ENCODE measurements at regions not wholly inside any gene's neighbourhood (a gene's known extent, or its start where the extent isn't known, plus 50 kb on each side); places are given as distances from the start of the nearest gene placed in this dataset.
"Not testable (repeated sequence)": the region's sequence is repeated elsewhere in the genome, so short reads cannot be mapped to it uniquely, and the experiment has no call there.

GRCh38 chr7:91408388-91409154 lies 144.3 kb downstream of the FZD1 start:
- DNase-seq = no peak

DNA sequence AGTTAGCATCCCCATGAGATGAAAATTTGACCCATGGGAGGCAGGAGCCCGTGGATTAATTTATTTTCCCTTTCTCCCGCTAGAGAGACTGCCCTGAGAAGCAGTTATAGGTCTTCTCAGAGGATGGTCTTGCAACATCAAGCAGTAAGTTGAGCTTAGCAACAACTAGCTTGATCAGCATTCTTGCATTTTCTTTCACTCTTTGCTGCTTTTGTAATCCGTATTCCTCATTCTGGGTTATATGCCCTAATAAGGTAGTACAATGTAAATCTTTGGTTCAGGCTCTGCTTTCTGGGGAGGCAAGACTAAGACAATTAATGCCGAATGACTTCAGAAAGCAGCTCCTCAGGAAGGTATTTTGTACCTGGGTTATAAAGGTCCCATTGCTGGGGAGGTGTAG lies 146.8 kb downstream of the FZD1 start:
- DNase-seq = no peak

GRCh38 chr7:91412298-91412697 lies 148.1 kb downstream of the FZD1 start:
- DNase-seq = no peak

DNA sequence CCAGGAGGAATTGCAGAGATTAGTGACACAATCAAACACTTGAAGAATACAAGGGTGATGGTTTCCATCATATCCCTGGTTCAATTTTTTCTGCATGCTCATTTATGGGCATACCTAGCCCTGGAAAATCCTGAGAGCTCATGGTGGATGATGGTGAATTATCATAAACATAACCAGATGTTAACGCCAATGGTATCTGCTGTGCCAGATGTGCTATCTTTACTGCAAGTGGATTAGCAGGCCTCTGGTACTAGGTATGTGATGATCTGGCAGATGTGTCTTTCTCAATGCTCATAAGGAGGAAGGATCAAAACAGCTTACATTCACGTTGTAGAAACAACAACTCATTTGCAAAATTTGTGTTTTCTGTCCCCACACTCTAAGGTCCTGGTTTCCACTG lies 150.5 kb downstream of the FZD1 start:
- DNase-seq = no peak

DNA sequence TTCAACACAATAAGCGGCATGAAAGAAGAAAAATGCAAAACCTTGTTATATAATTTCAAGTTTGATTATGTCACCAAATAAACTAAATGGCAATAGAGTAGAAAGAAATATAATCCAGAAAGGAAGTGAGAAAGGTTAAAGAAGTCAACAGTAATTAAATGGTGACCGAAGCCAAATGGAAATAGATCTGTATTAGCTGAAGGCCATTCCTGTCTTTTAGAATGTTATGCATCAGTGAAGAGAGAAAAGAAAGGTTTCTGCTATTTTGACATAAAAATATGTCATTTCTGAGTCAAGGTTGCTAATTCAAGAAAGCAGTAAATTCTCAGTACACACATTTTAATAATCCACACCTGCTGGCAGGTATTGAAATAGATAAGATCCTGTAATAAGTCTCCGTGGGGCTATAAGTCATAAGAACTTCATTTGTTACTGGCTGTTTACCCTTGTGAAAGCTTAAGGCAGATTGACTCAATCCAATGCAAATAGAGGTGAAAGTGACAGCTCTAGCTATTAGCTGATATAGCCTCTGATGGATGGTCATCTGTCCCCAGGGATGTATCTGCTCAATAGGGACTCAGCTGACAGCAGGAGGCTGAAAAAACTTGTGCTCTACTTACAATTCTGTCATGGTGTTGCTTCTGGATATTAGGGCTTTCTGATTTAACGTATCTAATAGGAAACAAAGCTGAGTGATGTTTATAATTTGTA lies 152.1 kb downstream of the FZD1 start:
- DNase-seq = peak; percentile 60

- no peak for DNase-seq
Observed at GRCh38 chr7:91420606-91421005, 156.4 kb downstream of the FZD1 start.

DNA sequence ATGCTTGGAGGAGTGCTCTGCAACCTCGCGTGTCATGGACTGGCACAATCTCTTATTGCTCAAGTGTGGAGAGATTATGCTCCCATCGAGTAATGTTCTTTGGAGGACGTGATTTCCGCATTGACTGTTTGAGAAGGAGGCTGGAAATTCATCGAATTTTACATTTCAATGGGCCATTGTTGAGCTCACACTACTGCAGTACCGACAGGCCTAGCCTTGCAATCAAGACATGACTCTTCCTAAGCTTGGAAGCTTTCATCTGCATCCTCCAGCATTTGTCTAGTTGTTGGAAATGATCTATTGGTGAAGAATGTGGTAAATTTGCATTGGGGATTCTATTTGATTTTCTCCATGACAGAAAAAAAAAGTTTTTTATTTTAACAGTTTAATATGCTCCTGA lies 156.8 kb downstream of the FZD1 start:
- no peak for DNase-seq

- no peak for DNase-seq
Observed at GRCh38 chr7:91424371-91424770, 160.1 kb downstream of the FZD1 start.

- DNase-seq = no peak
Observed at GRCh38 chr7:91425149-91425548, 160.9 kb downstream of the FZD1 start.

DNA sequence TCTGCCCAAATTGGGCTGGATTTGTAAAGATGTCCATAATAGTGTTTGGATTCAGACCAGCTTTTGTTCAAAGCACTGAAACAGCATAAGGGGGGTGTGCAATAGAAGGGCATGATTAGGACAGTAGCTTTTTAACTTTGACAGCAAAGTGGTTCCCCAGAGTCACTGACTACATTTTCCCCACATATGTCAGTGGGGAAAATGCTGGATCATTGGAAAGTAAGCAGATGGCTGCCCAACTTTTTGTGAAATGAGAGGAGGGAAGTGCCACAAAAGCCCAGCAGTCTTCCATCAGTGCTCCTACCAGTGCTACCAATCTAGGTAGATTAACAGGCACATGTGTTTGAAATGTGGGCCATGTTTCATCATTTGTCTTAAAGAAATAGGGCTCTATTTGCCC lies 162.8 kb downstream of the FZD1 start:
- no peak for DNase-seq

- no peak for DNase-seq
Observed at GRCh38 chr7:91431601-91432000, 167.4 kb downstream of the FZD1 start.

DNA sequence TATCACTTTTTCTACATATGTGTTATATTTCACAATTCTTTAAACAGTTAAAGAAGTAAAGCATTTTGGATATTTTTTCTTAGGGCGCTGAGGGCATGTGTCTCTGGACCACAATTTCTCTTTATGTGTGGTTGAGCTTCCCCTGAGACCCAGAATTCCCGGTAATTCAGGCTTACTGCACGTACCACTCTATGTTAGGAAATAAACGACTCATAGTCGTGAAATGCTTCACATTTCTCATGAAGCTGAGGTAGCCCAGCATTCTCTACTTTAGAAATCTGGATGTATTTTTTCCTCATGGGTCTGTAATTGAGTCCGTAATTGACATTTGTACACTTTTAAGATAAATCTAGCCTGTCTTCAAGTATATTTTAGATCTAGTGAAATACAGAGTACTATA lies 170.6 kb downstream of the FZD1 start:
- DNase-seq = no peak

DNA sequence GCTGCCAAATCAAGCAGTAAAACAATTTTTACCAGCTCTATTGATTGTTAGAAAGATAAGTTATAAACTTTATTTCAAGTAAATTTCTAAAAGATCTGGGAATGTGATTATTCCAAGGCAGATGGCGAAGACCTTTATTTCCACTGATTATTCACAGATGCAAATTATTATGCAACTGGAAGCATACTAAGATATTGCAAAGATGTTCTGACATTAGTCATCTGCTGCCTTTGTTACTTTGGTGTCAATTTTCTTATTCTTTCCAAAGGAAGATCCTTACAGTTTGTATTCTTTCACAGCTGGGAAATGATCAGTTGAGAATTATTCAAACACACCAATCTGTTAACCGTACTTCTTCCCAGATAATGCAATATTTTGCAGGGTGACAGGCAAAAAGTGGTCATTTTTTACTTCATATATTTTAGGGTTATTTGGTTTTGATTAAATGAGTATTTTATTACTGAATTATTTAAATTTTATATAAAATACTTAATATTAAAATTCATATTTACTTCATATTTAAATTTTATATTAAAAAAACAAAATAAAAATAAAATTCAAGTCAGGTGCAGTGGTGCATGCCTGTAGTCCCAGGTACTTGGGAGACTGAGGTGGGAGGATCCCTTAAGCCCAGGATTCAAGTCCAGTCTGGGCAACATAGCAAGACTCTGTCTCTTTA lies 171.3 kb downstream of the FZD1 start:
- no peak for DNase-seq

GRCh38 chr7:91436655-91437054 lies 172.4 kb downstream of the FZD1 start:
- peak; percentile 87 for DNase-seq

GRCh38 chr7:91440198-91440597 lies 176.0 kb downstream of the FZD1 start:
- DNase-seq = not testable (repeated sequence)

DNA sequence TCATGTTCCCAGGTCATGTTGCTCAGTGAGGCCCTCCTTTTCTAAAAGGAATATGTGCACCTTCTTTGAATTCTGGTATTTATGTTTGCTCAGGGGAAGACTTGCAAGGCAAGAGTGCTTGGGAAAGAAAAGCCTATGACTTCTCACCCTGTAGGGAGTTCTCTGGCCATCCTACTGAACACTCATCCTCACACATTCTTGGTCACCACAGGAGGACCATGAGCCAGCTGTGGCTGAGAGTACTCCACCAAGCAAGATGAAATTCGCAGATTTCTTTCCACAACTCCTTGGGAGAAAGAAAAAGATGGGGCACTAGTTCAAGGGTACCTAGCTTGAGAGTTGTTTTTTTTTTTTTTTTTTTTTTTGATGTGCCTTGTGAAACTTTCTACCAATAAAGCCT lies 179.6 kb downstream of the FZD1 start:
- DNase-seq = no peak

- no peak for DNase-seq
Observed at GRCh38 chr7:91446819-91447218, 182.6 kb downstream of the FZD1 start.

DNA sequence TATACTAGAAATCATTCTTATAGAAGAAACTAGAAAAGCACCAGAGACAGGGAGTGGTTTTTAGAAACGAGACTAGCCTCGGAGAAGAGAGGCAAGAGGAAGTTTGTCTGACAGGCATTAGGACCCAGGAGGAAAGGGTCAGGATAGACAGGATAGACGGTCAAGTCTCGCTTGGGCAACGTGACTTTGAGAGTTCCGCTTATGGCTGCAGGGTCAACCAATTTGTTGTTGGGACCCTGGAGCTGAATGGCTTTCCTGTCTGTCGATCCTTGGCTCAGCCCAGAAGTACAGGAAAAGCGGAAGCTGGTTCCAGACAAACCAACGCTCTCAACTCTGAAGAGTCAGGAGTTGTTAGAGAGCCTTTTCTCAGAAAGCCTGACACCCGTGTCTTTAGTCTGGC lies 191.2 kb downstream of the FZD1 start:
- DNase-seq = no peak

DNA sequence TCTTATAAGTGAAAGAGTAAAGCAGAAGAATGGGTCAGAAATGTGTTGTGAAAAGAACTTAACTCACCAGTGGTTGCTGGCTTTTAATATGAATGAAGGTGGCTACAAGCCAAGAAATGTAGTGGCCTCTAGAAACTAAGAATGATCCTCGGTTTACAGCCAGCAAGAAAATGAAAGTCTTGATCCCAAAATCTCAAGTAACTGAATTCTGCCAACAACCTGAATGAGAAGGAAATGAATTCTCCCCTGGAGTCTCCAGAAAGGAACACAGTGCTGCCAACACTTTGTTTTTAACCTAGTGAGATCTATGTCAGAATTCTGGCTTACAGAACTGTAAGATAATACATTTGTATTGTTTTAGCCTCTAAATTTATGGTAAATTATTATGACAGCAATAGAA lies 193.0 kb downstream of the FZD1 start:
- no peak for DNase-seq

- no peak for DNase-seq
Observed at GRCh38 chr7:91459539-91459938, 195.3 kb downstream of the FZD1 start.

DNA sequence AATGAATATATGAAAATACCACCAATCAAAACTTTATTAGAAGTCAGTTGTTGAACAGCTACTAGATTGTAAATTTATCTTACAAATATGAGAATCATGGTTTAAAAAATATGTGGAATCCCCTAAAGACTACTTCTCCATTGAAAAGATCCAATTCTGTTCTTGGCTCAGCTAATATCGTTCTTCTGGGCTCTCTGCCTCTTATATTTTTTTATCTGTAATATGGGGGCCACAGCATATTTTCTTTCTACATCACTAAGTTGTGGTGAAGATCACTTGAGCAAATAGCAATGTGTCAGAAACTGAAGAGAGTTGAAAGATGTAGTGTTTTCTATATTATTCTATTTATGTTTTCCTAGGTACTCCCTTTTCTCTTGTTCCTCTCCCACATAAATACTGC lies 198.1 kb downstream of the FZD1 start:
- DNase-seq = no peak

DNA sequence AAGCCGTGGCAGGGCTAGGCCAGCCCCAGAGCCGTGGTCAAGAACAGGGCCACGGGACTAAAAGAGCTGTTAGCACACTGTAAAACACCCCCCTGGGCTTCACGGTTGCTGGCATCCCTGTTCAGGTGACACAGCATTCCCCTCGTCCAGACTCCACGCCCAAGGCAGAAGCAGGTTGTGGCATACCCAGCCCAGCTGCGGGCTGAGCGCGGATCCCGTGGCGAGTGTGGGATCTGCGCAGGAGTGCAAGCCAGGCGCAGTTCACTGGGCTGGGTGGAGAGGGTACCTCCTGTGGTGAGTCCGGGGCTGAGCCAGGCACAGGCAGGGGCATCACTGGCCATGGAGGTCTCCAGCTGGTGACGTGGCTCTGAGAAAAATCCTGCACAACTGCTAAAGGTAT lies 199.1 kb downstream of the FZD1 start:
- DNase-seq = no peak

GRCh38 chr7:91465595-91466061 lies 201.4 kb downstream of the FZD1 start:
- no peak for DNase-seq

DNA sequence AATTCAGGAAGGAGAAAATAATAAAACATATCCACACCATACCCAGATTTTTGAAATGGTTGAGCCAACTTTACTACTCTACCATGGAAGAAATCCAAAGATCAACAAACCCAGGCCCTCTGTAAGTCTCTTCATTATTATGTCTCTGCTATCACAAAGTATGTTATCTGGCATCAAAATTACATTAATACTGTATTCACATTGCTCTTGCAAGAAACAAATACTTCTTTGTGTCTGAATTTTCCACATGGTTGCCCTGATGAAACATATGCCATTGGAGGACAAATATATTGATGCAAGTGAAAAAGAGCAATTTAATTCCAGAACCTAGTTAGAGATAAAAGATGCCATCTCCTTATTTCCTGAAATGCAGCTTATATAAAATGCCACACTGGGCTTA lies 204.0 kb downstream of the FZD1 start:
- DNase-seq = no peak

Measured in DMS153 (cell line).